ENCODE measurements at regions not wholly inside any gene's neighbourhood (a gene's known extent, or its start where the extent isn't known, plus 50 kb on each side); places are given as distances from the start of the nearest gene placed in this dataset.

DNA sequence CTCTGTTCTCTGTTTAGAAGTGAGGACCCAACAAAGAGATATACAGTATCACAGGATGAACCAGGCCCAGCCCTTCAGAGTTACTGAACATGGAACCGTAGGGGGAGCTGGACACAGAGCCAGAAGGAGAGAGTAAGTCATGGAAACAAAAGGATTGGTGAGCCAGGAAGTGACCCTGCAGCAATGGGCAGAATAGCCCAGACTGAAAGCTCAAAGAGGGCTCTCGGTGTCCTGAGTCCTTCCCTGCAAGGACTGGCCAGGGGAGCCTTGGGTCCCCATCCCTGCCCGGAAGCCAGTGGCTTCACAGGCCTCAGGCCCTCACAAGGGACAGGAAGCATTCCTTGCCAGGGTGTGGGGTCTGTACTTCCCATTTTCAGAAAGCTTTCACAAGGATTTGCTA is 150.6 kb downstream of the SPATA19 start:
- no peak overlapping the region for H3K27ac ChIP-seq
- intact Hi-C loops (cut with DNase I): no loop called here
- H3K9me3 ChIP-seq: no peaks in the 10 kb centered on the region
- no peaks in the 10 kb centered on the region for H3K27me3 ChIP-seq
- TF ChIP-seq, protein P1, sequence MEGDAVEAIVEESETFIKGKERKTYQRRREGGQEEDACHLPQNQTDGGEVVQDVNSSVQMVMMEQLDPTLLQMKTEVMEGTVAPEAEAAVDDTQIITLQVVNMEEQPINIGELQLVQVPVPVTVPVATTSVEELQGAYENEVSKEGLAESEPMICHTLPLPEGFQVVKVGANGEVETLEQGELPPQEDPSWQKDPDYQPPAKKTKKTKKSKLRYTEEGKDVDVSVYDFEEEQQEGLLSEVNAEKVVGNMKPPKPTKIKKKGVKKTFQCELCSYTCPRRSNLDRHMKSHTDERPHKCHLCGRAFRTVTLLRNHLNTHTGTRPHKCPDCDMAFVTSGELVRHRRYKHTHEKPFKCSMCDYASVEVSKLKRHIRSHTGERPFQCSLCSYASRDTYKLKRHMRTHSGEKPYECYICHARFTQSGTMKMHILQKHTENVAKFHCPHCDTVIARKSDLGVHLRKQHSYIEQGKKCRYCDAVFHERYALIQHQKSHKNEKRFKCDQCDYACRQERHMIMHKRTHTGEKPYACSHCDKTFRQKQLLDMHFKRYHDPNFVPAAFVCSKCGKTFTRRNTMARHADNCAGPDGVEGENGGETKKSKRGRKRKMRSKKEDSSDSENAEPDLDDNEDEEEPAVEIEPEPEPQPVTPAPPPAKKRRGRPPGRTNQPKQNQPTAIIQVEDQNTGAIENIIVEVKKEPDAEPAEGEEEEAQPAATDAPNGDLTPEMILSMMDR (IDR thresholded peaks at IDR 0.05): no peak
- no peak for TF ChIP-seq POLR2A (IDR thresholded peaks at IDR 0.05)
- TF ChIP-seq POLR2AphosphoS5 (IDR thresholded peaks at IDR 0.05; ENCODE audit: insufficient read depth in 1 of 2, low read depth in 1 of 2): no peak
- H3K4me1 ChIP-seq: no peaks in the 10 kb centered on the region
- no peaks in the 10 kb centered on the region for H3K36me3 ChIP-seq
- DNase-seq (ENCODE audit: extremely low spot score in 2 of 2): peak in 1 of 2 donors; percentile 54
- H3K4me3 ChIP-seq: no peak overlapping the region

DNA sequence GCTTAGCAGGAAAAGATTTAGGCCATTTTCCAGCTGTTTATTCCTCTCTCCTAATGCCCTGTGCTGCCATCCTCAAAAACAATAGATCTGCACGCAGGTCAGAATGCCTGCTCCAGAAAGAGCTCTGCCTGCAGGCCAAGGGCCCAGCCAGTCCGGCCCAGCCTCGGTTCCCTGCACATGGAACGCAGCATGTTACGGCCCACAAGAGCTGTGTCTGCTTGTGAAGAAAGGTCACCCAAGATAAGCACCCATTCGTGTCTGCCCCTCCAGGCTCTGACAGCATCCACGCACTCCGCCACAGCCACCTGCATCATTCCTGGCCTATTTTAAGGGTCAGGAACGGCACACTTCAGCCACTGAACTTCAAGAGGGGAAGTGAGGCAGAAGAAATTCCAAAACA is 152.2 kb downstream of the SPATA19 start:
- Histone ChIP-seq H3K27ac (no peak overlapping the region), H3K27me3 (no peaks in the 10 kb centered on the region), H3K4me1 (no peaks in the 10 kb centered on the region), H3K36me3 (no peaks in the 10 kb centered on the region), H3K4me3 (no peak overlapping the region), H3K9me3 (no peaks in the 10 kb centered on the region)
- no peak for TF ChIP-seq POLR2AphosphoS5 (IDR thresholded peaks at IDR 0.05; ENCODE audit: insufficient read depth in 1 of 2, low read depth in 1 of 2)
- TF ChIP-seq, protein P1 (IDR thresholded peaks at IDR 0.05): no peak
- no peak for TF ChIP-seq POLR2A (IDR thresholded peaks at IDR 0.05)
- peak in 1 of 2 donors; percentile 69 for DNase-seq (ENCODE audit: extremely low spot score in 2 of 2)
- intact Hi-C loops (cut with DNase I): no loop called here

DNA sequence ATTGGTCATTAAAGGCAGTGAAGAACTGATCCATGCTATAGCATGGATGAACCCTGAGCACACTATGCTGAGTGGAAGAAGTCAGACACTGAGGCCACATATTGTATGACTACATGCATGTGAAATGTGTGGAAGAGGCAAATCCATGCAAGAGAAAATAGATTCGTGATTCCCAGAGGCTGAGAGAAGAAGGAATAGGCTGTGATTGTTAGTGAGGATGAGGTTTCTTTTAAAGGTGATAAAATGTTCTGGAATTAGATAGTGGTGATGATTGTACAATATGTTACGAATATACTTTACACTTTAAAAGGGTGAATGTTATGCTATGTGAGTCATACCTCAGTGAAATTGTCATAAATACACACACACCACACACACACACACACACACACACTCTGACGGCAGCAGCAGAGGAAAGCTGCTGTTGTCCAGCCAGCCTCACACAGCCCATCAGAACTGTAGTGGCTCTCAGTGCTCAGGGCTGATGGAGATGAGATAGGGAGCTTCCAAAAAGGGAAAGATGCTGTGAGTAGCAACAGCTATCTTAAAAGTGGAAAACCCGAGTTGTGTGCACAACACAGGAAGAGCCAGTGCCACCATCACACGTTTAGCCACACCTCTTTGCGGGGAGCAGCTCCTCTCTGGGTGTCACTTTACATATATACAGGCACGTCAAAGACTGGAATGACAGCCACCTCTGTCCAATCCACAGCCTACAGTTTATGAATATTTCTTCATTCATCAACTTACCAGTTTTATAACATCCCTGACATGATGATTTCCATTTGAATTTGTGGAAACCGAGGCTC is 153.0 kb downstream of the SPATA19 start:
- no peak for DNase-seq (ENCODE audit: extremely low spot score in 2 of 2)
- intact Hi-C loops (cut with DNase I): no loop called here
- TF ChIP-seq POLR2A (IDR thresholded peaks at IDR 0.05) (no peak), POLR2AphosphoS5 (IDR thresholded peaks at IDR 0.05; ENCODE audit: insufficient read depth in 1 of 2, low read depth in 1 of 2) (no peak)
- TF ChIP-seq, protein P1 (IDR thresholded peaks at IDR 0.05): no peak

DNA sequence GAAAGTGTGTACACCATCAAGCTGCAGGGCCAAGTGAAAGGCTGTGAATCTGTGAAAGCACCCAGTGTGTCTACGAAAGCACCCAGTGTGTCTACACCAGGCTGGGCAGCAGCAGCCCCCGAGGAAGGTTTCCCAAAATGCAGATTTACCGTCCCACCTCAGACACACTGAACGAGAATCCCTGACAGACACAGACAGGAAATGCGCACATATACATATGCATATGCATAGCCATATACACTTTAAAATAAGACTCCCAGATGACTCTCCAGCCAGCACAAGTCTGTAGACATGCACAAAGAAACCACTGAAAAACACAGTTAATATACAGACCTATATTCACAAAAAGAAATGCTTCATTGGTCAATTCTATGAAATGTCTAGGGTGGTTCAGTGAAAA is 155.5 kb upstream of the OPCML start:
- Histone ChIP-seq H3K9me3 (no peaks in the 10 kb centered on the region), H3K27ac (no peak overlapping the region), H3K36me3 (no peaks in the 10 kb centered on the region), H3K27me3 (no peaks in the 10 kb centered on the region), H3K4me1 (no peaks in the 10 kb centered on the region), H3K4me3 (no peak overlapping the region)
- no peak for TF ChIP-seq POLR2AphosphoS5 (IDR thresholded peaks at IDR 0.05; ENCODE audit: insufficient read depth in 1 of 2, low read depth in 1 of 2)
- TF ChIP-seq, protein P1 (IDR thresholded peaks at IDR 0.05): no peak
- intact Hi-C loops (cut with DNase I): no loop called here
- no peak for DNase-seq (ENCODE audit: extremely low spot score in 2 of 2)

More for the DNA sequence above, 153.0 kb downstream of the SPATA19 start:
- H3K36me3 ChIP-seq: no peaks in the 10 kb centered on the region
- H3K9me3 ChIP-seq: no peaks in the 10 kb centered on the region
- no peaks in the 10 kb centered on the region for H3K27me3 ChIP-seq
- no peak overlapping the region for H3K4me3 ChIP-seq
- no peak overlapping the region for H3K27ac ChIP-seq
- no peaks in the 10 kb centered on the region for H3K4me1 ChIP-seq

DNA sequence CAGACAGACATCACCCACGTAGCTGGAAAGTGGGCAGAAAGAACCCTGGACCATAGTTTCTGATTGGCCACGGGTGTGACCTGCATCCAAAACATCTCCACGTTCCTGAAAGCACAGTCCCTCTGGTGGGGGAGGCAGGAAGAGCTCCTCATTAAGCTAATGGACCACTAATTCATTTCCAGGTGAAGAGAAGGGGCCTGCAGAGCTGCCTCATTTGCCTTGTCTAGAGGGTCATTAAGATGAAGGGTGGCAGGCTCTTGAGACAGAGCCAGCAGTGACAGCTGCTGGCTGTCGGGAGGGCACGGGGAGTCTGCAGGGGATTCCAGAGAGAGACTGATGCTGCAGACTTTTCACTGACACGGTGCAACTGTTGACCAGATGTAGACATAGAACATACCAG is 149.6 kb upstream of the OPCML start:
- TF ChIP-seq, protein P1 (IDR thresholded peaks at IDR 0.05): no peak
- TF ChIP-seq POLR2A (IDR thresholded peaks at IDR 0.05): no peak
- no peak for TF ChIP-seq POLR2AphosphoS5 (IDR thresholded peaks at IDR 0.05; ENCODE audit: insufficient read depth in 1 of 2, low read depth in 1 of 2)
- H3K27me3 ChIP-seq: no peaks in the 10 kb centered on the region
- H3K4me1 ChIP-seq: no peaks in the 10 kb centered on the region
- no peaks in the 10 kb centered on the region for H3K9me3 ChIP-seq
- no peak overlapping the region for H3K4me3 ChIP-seq
- H3K36me3 ChIP-seq: no peaks in the 10 kb centered on the region
- no peak overlapping the region for H3K27ac ChIP-seq
- peak in 1 of 2 donors; percentile 72 for DNase-seq (ENCODE audit: extremely low spot score in 2 of 2)
- intact Hi-C loops (cut with DNase I): no loop called here
